C1 segment of cervical spinal cord (tissue), 14 donors: ENCODE measurements at regions not wholly inside any gene's neighbourhood (a gene's known extent, or its start where the extent isn't known, plus 50 kb on each side); places are given as distances from the start of the nearest gene placed in this dataset.
A peak's percentile ranks its signal among the peaks of the same experiment; 100 is the strongest.
"Not testable (repeated sequence)": the region's sequence is repeated elsewhere in the genome, so short reads cannot be mapped to it uniquely, and the experiment has no call there.

Experiments
- DNase-seq, 14 donors: peaks; one replicate each; lab custom pipeline; 2025; lab: John Stamatoyannopoulos, UW

- no peak for DNase-seq
These were observed 186.1 kb downstream of the CAND1 start for GRCh38 chr12:67455236-67455635.

- peak in 1 of 14 donors; percentile 3 for DNase-seq
These were observed 187.3 kb downstream of the CAND1 start for GRCh38 chr12:67456431-67456901.

- no peak for DNase-seq
These were observed 188.0 kb downstream of the CAND1 start for GRCh38 chr12:67457136-67457535.

- no peak for DNase-seq
These were observed 188.9 kb downstream of the CAND1 start for GRCh38 chr12:67457778-67458665.

GRCh38 chr12:67459173-67459572 lies 189.4 kb upstream of the DYRK2 start:
- DNase-seq: no peak

GRCh38 chr12:67459578-67459977 lies 189.0 kb upstream of the DYRK2 start:
- no peak for DNase-seq

- no peak for DNase-seq
These were observed 188.2 kb upstream of the DYRK2 start for GRCh38 chr12:67460388-67460787.

- no peak for DNase-seq
These were observed 179.8 kb upstream of the DYRK2 start for GRCh38 chr12:67468549-67469245.

GRCh38 chr12:67469666-67470065 lies 178.9 kb upstream of the DYRK2 start:
- peak in 3 of 14 donors; percentile 9 to 27 (median 25) for DNase-seq

GRCh38 chr12:67471810-67472209 lies 176.7 kb upstream of the DYRK2 start:
- DNase-seq: peak in 2 of 14 donors; percentile 2 to 3

- peak in 2 of 14 donors; percentile 7 to 14 for DNase-seq
These were observed 176.0 kb upstream of the DYRK2 start for GRCh38 chr12:67472539-67472938.

GRCh38 chr12:67474934-67475620 lies 173.5 kb upstream of the DYRK2 start:
- no peak for DNase-seq

- DNase-seq: no peak
These were observed 172.8 kb upstream of the DYRK2 start for GRCh38 chr12:67475725-67476124.

- peak in 1 of 14 donors; percentile 21 for DNase-seq
These were observed 170.8 kb upstream of the DYRK2 start for GRCh38 chr12:67477681-67478265.

GRCh38 chr12:67482751-67483661 lies 165.5 kb upstream of the DYRK2 start:
- peak in 8 of 14 donors; percentile 13 to 61 (median 30) for DNase-seq

- no peak for DNase-seq
These were observed 164.5 kb upstream of the DYRK2 start for GRCh38 chr12:67483871-67484554.

GRCh38 chr12:67484791-67485480 lies 163.6 kb upstream of the DYRK2 start:
- DNase-seq: no peak

- no peak for DNase-seq
These were observed 161.9 kb upstream of the DYRK2 start for GRCh38 chr12:67486671-67487070.

GRCh38 chr12:67488349-67488748 lies 160.2 kb upstream of the DYRK2 start:
- not testable (repeated sequence) for DNase-seq
